Right renal pelvis (tissue), 4 donors: ENCODE measurements at regions not wholly inside any gene's neighbourhood (a gene's known extent, or its start where the extent isn't known, plus 50 kb on each side); places are given as distances from the start of the nearest gene placed in this dataset.
"Not testable (repeated sequence)": the region's sequence is repeated elsewhere in the genome, so short reads cannot be mapped to it uniquely, and the experiment has no call there.

Experiments used
- DNase-seq, 4 donors: peaks; one replicate each; pipeline ENCODE4 v3.0.0-alpha.2; 2013; ENCODE audit warnings: low read depth in 4 of 4, low spot score in 3 of 4, missing footprints in 1 of 4

- no peak for DNase-seq
Measured at GRCh38 chr2:103355287-103355686, 593.5 kb downstream of the TMEM182 start.

- DNase-seq, result no peak
Measured at GRCh38 chr2:103361712-103362111, 599.9 kb downstream of the TMEM182 start.

- no peak for DNase-seq
Measured at GRCh38 chr2:103363639-103364038, 601.8 kb downstream of the TMEM182 start.

- no peak for DNase-seq
Measured at GRCh38 chr2:103364177-103364576, 602.3 kb downstream of the TMEM182 start.

GRCh38 chr2:103365071-103365470, 603.2 kb downstream of the TMEM182 start:
- no peak for DNase-seq

GRCh38 chr2:103367877-103368276, 606.0 kb downstream of the TMEM182 start:
- DNase-seq, result no peak

GRCh38 chr2:103383541-103383940, 621.7 kb downstream of the TMEM182 start:
- DNase-seq, result no peak

GRCh38 chr2:103386872-103387271, 625.0 kb downstream of the TMEM182 start:
- no peak for DNase-seq

- DNase-seq, result no peak
Measured at GRCh38 chr2:103387888-103388287, 626.1 kb downstream of the TMEM182 start.

GRCh38 chr2:103396152-103396551, 634.3 kb downstream of the TMEM182 start:
- no peak for DNase-seq

- peak in 2 of 4 donors; percentile 18 to 38 for DNase-seq
Measured at GRCh38 chr2:103401621-103402020, 639.8 kb downstream of the TMEM182 start.

- DNase-seq, result no peak
Measured at GRCh38 chr2:103402336-103402735, 640.5 kb downstream of the TMEM182 start.

GRCh38 chr2:103402944-103403343, 641.1 kb downstream of the TMEM182 start:
- no peak for DNase-seq

GRCh38 chr2:103403388-103403787, 641.6 kb downstream of the TMEM182 start:
- not testable (repeated sequence) for DNase-seq

- no peak for DNase-seq
Measured at GRCh38 chr2:103410221-103410620, 648.4 kb downstream of the TMEM182 start.

- no peak for DNase-seq
Measured at GRCh38 chr2:103419506-103419905, 657.7 kb downstream of the TMEM182 start.

- DNase-seq, result no peak
Measured at GRCh38 chr2:103423100-103423499, 661.3 kb downstream of the TMEM182 start.

GRCh38 chr2:103427567-103427966, 665.7 kb downstream of the TMEM182 start:
- DNase-seq, result no peak

- no peak for DNase-seq
Measured at GRCh38 chr2:103430191-103430590, 668.4 kb downstream of the TMEM182 start.

GRCh38 chr2:103435010-103435409, 673.2 kb downstream of the TMEM182 start:
- DNase-seq, result no peak

GRCh38 chr2:103437161-103437560, 675.3 kb downstream of the TMEM182 start:
- no peak for DNase-seq

GRCh38 chr2:103445347-103445746, 683.5 kb downstream of the TMEM182 start:
- DNase-seq, result no peak

- DNase-seq, result no peak
Measured at GRCh38 chr2:103448495-103448894, 686.7 kb downstream of the TMEM182 start.
